Stimulated activated CD4-positive, alpha-beta T cell treated with anti-CD3 and anti-CD28 coated beads, Interleukin-4, amount 100 ng/mL, for 4 hours (primary cell): ENCODE measurements at regions not wholly inside any gene's neighbourhood (a gene's known extent, or its start where the extent isn't known, plus 50 kb on each side); places are given as distances from the start of the nearest gene placed in this dataset.
"Not testable (repeated sequence)": the region's sequence is repeated elsewhere in the genome, so short reads cannot be mapped to it uniquely, and the experiment has no call there.

Experiments
- DNase-seq, 2 experiments: peaks; one replicate each; pipeline ENCODE4 v3.0.0-alpha.2; 2020

DNA sequence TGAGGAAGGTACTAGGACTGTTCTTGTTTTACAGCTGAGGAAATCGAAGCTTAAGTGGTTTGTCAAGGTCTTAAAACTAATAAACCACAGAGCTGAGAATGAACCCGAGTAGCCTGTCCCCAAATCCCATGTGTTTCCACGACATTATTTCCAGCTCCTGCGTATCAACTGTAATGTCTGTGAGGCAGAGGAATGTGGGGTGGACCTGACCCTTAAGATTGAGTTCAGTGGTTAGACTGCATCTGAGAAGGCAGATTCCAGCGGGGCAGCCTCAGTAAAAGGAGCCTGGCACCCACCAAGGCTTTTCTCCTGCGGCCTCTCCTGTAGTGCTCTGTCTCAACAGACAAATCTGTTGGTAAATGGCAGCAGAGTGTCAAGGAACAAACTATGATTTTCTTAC, 81.9 kb upstream of the TMEM178A start:
- no peak for DNase-seq

DNA sequence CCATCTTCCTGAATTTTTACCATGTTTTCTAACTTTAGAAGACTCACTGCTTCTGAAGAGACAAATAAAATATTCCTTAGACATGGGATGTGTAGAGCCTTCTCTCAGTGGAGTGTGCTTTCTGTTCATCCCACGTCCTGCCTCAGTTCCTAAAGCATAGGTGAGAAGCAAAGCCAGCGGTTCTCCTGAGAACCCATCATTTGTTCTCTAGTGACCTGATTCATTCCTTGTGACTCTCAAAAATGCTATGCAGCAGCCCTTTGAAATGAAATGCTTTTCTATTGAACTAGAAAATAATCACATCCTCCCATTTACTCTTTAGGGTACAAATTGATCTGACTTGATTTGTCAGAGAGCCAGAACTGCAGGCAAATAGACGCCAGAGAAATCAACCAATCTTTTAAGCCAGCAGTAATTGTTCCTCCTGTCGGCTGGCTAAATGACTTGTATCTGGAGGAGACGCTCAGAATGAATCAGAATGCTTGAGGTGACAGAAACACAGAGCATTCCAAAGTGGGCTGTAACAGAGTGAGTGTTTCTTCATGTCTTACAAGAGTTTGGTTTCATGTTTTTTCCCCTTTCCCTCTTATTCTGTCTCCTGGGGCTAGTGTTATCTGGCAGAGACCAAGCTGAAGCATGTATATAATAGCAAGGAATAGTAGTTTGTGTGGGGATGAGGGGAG, 81.3 kb upstream of the TMEM178A start:
- DNase-seq = no peak

DNA sequence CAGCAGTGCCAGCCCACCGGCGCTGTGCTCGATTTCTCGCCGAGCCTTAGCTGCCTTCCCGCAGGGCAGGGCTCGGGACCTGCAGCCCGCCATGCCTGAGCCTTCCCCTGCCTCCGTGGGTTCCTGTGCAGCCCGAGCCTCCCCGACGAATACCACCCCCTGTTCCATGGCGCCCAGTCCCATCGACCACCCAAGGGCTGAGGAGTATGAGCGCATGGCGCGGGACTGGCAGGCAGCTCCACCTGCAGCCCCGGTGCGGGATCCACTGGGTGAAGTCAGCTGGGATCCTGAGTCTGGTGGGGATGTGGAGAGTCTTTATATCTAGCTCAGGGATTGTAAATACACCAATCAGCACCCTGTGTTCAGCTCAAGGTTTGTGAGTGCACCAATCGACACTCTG, 80.2 kb upstream of the TMEM178A start:
- not testable (repeated sequence) for DNase-seq

DNA sequence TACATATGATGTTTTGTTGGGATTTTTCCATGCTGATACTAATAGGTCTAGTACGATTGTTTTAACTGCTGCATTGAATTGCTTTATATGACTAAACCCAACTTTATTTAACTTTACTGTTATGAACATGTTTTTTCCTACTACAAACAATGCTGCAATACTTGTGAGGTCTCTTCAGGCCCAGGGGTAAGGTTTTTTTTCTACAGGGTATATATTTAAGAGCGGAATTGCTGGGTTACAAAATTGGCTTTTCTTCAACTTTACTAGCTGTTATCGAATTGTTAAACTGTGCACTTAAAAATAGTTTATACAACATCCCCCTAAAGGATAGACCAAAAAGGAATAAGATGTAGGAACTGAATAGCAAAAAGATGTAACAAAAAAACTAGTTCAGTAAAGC, 78.5 kb upstream of the TMEM178A start:
- DNase-seq = no peak

DNA sequence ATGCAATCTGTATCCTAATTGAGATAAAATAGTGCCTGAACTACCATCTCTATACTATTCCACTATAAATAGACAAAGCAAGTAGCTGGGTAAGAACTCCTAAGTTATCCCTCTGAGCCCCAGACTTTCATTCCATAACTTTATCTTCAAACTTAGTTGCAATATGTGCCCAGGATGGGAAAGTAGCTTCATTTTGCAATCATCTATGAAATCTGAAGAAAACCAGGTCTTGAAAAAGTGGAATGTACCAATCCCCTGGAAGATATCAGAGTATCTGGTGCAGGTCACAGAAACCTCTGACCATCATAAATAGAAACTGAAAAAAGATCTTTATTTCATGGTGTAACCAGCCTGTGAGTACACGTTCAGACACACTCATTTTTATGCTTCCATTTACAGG, 78.1 kb upstream of the TMEM178A start:
- no peak for DNase-seq

DNA sequence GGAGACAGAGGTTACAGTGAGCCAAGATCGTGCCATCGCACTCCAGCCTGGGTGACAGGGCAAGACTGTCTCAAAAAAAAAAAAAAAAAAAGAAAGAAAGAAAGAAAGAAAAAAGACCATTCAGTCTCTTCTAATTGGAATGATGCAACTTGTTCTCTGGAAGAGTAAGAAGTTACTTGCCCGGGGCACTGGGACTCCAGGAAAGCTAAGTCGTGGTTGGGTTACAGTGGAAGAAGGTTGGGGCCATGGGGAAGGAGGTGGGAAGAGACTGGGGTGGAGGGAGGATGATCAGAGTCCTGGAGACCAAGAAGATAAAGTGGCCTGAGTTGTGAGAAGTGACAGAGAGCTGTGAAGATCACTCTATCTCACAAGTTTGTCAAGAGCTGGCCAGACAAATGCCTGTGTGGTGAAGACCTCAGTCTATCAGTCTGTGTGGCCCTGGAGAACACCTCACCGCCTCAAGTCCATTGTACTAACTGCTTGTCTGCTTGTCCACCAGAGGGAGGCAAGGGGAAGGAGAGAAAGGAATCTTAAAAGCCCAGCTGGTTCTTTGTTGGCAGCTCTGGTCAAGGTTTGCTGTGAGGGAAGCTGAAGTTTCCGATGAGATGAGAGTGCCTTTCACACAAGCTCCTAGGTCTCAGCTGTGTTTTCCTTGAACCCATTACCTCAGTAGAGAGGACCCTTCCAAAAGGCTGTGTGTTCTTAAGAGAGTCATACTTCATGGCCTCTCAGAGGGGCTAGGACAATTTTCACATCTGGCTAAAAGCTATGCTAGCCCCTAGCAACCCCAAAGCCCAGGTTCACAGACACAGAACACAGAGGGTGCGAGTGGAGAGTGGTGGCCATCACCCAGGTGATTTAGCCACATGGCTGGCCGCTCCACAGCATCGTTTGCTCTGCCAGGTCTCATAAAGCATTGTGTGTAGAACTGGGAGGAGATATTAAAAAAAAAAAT, 72.0 kb upstream of the TMEM178A start:
- no peak for DNase-seq

DNA sequence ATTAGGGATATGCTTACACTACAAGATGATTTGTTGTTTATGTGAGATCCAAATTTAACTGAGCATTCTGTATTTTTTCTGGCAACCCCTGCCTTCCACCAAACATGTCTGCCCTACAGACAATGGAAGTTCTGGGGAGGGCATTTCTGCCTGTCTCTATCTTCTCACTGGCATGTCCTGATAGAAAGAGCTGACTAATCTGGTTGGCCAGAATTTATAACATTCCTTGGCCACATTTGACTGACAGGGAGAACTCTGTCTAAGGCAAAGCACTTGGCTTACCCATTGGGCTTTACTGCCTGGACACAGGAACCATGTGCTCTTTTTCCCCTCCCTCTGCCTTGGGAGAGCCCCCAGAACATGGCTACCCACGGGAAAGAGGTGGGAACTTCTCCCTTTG, 70.6 kb upstream of the TMEM178A start:
- DNase-seq = no peak

DNA sequence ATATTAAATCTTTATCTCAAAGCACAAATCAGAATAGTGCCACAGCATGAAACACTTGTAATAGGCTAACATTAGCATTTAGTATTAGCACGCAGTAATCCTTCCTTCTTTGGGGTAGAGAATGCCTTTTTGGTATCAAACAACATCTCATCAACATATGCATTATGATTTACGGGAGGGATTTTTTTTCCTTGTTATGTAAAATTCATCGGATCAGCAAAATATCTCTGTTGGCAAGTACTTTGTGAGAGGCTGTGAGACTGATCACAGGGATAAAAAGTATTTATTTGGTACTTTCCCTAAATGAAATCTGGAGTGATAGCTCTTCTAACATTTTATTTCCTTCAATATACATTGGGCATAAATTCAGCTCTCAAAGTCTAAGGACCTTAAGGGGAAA, 68.4 kb upstream of the TMEM178A start:
- no peak for DNase-seq

DNA sequence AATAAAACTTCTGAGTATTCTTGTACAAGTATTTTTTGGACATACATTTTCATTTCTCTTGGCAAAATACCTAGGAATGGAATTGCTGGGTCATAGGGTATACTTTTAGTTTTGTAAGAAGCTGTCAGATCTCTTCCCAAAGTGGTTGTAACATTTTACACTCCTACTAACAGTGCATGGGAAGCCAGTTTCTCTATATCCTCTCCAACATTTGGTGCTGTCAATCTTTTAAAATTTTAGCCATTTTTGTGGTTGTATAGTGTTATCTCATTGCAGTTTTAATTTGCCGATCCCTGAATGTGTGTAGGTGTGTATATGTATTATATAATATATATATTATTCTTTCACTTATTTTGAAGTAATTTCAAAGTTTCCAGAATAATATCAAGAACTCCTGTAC, 63.1 kb upstream of the TMEM178A start:
- no peak for DNase-seq

DNA sequence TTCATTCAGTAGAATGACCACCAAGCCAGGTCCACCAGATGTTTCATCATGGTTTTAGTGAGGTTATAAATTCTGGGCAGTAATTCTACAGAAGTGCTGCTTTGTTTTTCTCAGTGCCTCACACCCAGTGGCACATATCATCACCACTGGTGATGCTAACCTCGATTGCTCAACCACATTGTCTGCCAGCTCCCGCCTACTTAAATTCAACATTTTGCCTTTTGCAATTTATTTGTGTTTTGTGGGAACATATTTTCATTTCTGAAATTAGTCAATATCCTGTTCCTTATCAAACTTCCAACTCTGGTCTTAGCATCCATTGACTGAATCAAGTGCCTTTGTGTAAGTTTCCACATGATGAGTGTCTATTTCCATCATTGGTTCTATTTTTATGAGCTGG, 62.3 kb upstream of the TMEM178A start:
- DNase-seq = no peak

DNA sequence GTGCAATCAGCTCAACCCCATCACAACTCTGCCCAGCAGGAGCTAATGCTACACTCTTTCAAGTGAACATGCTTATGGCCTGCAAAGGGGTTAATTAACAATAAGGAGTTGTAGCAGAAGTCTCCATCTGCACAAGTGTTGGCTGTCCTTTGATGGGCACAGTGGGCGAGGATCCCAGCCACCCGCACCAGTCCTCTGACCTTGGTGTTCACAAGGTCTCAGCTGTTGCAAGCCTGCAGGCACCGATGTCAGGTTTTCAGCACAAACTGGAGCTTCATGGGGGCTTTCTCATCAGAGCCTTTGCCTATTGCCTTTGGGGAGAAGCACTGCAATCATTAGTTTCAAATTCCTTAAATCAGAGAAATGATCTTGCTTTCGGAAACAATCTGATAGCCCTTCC, 60.9 kb upstream of the TMEM178A start:
- no peak for DNase-seq

DNA sequence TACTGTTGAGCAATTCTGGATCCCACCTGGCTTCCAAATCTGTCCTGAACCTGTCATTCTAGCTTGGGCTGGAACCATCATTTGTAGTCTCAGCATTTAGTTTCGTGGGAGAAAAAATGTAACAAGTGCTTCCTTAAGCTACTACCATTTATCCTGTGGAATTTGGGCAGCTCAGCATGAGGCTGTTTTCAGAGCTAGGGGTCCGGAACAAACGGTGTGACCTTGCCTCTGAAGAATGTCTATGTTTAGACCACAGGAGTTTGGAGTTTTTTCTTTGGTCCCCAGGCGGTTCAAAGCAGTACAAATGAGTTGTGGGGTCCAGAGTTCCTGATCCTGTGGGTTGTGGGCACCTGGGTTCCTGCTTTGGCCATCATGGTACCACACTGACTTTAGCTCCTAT, 59.1 kb upstream of the TMEM178A start:
- no peak for DNase-seq

DNA sequence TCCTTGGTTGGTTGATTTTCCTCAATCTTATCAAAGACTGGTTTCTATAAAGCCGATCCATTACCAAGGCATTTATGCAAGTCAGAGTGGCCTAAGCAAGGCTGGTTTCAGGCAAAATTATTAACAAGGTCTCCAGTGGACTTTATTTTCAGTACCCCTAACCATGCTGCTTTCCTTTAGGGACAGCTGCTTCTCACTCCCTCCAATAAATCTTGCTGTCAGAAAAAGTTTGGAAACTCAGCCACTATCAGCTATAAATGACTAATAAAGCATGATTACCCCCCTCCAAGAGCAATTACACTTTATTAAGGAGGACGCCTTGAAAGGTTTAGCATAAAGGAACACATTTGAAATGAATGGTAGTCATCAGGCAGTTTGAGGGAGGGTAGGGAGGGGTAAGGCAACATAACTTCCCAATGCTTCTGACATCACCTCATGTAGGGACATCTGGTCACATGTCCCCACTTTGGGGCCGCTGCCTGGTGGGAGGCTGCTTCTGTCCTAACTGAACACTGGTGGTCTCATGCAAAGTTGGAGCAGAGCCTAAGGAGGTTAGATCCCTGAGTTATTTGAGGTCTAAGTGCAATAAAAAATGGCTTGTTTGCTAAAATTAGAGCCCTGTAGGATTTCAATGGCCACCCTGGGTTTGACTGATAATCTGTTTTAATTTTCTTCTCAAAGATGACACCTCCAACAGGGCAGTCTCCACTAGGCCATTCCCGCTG, 58.0 kb upstream of the TMEM178A start:
- no peak for DNase-seq

DNA sequence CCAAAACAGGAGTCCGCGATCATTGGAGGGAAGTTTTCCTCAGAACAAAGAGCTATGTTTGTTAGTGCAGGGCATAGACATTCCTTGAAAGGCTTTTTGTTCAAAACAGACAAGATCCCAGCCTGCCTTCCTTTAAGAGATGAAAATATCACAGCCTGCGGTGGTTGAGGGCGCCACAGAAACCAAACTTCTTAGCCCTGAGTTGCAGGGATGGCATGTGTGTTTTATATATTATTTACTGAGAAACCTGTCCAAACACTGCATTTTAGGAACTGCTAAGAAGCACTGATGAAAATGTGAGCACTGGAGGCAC, 57.5 kb upstream of the TMEM178A start:
- DNase-seq = no peak

DNA sequence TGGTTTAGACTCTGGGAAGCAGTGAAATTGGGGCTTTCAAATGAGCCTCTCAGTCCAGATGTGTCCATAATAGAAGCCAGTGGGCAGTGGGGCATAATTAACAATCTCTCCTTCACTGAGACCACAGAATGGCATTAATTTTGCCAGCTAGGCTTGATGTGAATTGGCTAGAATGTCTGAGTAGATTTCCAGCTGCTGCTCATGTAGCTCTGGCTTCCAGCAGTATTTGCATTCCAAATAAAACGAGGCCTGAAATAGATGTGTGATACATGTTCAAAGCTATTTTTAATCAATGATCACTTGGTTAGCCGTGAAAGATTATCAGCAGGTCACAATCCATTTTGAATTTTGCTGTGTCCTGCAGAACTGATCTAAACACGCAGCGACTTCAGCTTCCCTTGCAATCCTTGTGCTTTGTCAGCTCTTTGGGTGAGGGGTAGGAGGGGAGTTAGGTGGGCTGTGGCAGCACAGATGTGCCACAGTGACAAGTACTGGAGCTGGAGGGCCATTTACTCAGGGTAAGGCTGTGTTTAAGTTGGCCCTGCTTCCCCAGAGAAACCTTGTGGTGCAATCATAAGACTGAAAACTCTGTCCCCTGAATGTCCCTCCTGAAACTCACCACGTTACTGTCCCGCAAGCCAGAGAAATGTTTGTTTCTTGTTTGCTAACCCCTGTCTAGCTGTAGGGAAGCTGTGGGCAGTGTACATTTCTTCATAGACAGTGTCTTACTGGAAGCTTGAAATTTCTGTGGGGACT, 56.9 kb upstream of the TMEM178A start:
- DNase-seq = no peak

DNA sequence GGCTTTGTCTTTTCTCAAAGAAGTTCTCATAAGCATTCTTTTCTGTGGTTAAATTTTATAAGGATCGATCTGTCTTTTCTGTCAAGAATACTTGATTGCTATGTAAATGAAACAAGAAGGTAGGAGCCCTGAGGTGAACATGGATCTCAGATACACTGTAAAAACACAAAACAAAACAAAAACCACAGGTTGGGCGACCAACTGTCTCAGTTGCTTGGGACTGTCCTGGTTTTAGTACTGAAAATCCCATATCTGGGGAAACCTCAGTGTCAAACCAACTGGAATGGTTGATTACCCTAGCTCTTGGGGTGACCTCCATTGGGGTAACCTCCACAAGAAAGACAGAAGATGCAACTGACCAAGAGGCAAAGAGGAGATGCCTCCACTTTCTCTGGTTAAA, 55.8 kb upstream of the TMEM178A start:
- DNase-seq = no peak

DNA sequence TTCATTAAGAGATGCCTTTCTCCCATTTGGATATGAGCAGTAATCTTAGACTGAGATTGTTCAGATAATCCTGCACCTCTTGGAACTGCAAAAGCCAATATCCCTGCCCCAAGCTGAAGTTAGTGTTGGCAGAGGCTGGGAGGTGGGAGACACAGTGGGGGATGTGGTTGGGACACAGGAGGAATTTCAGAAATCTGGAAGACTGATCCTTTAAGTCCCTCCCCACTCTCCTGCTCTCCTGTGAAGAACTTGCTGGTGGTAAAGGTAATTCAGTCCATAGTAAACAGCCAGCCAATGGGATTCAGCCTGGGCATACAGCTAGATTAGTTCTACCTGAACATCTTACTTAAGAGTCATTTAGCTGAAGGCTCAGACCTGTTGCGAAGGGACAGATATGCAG, 50.0 kb upstream of the TMEM178A start:
- no peak for DNase-seq
